SK-N-MC (cell line): ENCODE measurements at regions not wholly inside any gene's neighbourhood (a gene's known extent, or its start where the extent isn't known, plus 50 kb on each side); places are given as distances from the start of the nearest gene placed in this dataset.

Experiments
- EZH2 ChIP-seq: fragments of 200-600 bp; sonication (generic); IDR thresholded peaks from one replicate; pipeline ENCODE4 v1.6.1; 2017; ENCODE audit warnings: antibody characterized with exemption
- FOXP2 ChIP-seq: optimal IDR thresholded peaks from 2 replicates; pipeline ENCODE3; 2011; ENCODE audit warnings: mild to moderate bottlenecking, moderate library complexity; ENCODE audit not compliant: insufficient read depth; ENCODE audit errors: extremely low read length, control extremely low read depth
- POLR2AphosphoS5 ChIP-seq: IDR thresholded peaks from 2 replicates; pipeline ENCODE4 v1.6.1; 2012; ENCODE audit warnings: mild to moderate bottlenecking, low read depth, low read length, borderline replicate concordance

DNA sequence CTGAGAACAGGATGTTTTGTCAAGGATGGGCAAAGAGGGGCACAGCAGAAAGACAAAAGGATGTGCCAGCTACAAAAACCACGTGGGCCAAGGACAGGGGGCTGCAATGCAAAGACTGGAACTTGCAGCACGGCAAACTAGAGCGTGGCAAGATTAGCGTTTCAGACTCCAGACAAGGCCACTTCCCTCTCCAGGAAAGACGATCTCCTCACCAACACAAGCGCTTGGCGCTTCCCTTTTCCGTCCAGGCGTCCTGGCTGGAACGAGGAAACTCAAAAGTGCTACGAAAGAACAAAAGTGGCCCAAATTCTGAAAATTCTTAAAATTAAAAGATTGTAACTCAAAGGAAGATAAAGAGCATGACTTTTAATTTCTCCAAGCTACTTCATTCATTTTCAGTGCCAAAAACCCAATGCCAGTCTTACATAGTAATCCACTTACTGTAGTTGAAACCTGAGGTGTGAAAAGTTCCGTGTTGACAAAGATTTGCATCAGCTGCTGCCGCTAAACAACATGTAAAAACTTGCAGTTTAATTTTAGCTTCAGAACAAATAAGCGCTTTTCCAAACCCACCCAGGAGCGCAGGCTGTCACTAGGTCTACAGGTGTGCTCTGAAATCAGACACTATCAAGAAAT is 207.1 kb upstream of the RREB1 start:
- TF ChIP-seq EZH2 (no peak), POLR2AphosphoS5 (no peak), FOXP2 (no peak)
